AG09309 (cell line): ENCODE measurements at regions not wholly inside any gene's neighbourhood (a gene's known extent, or its start where the extent isn't known, plus 50 kb on each side); places are given as distances from the start of the nearest gene placed in this dataset.
"Not testable (repeated sequence)": the region's sequence is repeated elsewhere in the genome, so short reads cannot be mapped to it uniquely, and the experiment has no call there.

ENCODE experiments used
- DNase-seq: peaks from one replicate; pipeline ENCODE4 v3.0.0-alpha.2; 2010; ENCODE audit warnings: low read depth
- H3K4me3 ChIP-seq: 2 replicates; pipeline ENCODE4 v1.5.1; 2011; ENCODE audit warnings: mild to moderate bottlenecking, low read depth, low read length, moderate library complexity; ENCODE audit not compliant: control insufficient read depth
- TF ChIP-seq, protein P1 (sequence below): IDR thresholded peaks from 2 replicates; pipeline ENCODE4 v1.5.1; 2011; ENCODE audit warnings: mild to moderate bottlenecking, low read depth, low read length, inconsistent platforms; ENCODE audit not compliant: insufficient read depth, control insufficient read depth; ENCODE audit errors: missing control alignments

DNA sequence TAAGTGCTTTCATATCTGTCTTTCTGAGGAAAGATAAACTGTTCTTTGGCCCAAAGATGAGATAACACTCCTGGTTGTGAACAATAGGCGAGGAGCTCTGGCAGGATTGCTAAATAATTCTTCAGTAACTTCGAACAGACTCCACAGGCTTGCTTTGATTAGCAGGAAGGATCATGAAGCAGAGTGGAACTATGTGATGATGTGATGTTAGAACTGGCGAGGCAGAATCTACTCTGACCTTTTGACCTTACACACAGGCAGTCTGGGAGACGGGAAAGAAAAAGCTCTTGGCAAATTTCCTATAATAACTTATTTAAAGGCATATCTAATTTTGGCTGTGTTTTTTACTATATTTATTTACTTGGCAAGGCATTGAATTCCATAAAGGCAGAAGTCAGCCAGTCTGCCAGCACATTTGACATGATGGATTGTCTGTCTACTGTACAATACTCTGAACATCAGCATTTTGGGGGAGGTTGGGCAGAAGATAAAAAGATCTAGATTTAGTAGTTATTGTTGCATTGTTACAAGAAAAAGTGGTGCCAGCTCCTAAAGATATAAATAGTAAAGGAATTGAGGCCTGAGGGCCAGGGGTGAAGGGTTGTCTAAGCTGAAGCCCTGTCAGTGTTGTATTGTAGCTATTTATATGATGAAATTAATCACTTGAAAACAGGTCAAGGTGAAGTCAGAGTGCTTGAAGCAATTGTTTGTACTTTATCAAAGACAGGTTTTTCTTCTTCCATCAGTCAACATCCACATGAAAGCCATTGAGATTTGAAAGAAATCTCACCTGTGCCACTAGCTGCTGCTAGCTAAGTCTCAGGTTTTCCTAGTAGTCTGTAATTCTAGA, 708.8 kb downstream of the LTN1 start:
- H3K4me3 ChIP-seq = no peak overlapping the region
- TF ChIP-seq, protein P1, sequence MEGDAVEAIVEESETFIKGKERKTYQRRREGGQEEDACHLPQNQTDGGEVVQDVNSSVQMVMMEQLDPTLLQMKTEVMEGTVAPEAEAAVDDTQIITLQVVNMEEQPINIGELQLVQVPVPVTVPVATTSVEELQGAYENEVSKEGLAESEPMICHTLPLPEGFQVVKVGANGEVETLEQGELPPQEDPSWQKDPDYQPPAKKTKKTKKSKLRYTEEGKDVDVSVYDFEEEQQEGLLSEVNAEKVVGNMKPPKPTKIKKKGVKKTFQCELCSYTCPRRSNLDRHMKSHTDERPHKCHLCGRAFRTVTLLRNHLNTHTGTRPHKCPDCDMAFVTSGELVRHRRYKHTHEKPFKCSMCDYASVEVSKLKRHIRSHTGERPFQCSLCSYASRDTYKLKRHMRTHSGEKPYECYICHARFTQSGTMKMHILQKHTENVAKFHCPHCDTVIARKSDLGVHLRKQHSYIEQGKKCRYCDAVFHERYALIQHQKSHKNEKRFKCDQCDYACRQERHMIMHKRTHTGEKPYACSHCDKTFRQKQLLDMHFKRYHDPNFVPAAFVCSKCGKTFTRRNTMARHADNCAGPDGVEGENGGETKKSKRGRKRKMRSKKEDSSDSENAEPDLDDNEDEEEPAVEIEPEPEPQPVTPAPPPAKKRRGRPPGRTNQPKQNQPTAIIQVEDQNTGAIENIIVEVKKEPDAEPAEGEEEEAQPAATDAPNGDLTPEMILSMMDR = no peak
- DNase-seq = peak; percentile 93

DNA sequence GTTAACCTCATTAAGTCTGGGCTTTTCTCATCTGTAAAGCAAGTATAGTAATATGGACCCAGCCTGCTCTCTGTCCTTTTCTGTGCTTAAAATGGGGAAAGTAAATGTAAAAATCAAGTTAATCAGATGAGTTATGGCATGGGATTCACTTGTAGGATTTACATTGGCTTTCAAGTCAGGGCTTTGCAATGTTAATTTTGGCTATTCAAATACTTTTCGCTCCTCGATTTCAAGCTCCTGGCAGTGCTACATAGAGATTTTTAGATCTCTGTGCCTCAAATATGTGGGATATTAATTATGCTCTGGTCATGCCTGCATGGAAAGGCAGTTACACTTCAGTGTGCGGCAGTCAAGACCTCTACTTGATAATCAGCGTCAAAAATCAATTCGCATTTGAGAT, 709.8 kb downstream of the LTN1 start:
- TF ChIP-seq, protein P1 = no peak

DNA sequence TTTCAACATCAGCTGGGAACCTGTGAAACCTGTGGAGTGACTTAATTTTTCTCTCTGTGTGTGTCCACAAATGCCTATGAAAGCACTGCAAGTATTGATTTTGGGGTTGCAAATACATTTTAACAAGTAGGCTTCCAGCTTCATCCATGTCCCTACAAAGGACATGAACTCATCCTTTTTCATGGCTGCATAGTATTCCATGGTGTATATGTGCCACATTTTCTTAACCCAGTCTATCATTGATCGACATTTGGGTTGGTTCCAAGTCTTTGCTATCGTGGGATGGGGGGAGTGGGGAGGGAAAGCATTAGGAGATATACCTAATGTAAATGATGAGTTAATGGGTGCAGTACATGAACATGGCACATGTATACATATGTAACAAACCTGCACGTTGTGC, 711.3 kb downstream of the LTN1 start:
- DNase-seq, H3K4me3 ChIP-seq: not testable (repeated sequence)

More for the DNA sequence above, 709.8 kb downstream of the LTN1 start:
- DNase-seq = no peak
- H3K4me3 ChIP-seq = no peak overlapping the region

DNA sequence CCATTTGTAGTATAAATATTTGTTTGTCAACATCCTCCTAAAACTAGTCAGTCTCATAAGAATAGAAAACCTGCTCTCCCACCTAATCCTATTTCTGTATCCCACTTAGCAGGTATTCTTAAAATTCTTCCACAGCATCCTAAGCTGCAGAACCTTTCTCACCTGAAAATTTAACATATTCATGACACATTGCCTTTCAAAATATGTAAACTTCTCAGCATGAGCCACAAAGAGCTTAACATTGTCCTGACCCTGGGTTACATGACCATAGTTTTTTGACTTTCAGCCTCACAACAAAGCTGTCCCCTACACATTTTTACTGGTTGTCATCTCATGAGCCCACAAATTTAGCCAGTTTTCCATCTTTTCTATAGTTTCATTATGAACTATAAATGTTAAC, 712.1 kb downstream of the LTN1 start:
- no peak overlapping the region for H3K4me3 ChIP-seq
- TF ChIP-seq, protein P1 = no peak
- DNase-seq = no peak

DNA sequence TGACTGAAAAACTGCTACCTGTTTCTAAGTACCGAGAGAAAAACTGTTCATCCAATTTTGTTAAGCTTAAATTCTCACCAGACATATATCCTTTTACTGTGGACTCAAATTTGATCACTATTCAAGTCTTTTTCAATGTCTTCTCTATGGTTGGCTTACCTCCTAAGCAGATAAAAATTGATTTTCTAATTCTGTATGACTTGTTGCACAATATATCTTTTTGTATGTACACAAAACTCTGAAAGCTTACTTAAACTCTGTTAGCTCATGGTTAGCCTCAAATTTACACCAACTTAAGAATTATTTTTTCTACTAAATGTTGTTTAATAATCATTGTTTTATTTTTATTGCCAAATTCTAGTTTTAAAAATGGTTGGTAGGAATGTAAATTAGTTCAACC, 715.4 kb downstream of the LTN1 start:
- no peak for DNase-seq
- TF ChIP-seq, protein P1 = no peak
- H3K4me3 ChIP-seq = no peak overlapping the region

DNA sequence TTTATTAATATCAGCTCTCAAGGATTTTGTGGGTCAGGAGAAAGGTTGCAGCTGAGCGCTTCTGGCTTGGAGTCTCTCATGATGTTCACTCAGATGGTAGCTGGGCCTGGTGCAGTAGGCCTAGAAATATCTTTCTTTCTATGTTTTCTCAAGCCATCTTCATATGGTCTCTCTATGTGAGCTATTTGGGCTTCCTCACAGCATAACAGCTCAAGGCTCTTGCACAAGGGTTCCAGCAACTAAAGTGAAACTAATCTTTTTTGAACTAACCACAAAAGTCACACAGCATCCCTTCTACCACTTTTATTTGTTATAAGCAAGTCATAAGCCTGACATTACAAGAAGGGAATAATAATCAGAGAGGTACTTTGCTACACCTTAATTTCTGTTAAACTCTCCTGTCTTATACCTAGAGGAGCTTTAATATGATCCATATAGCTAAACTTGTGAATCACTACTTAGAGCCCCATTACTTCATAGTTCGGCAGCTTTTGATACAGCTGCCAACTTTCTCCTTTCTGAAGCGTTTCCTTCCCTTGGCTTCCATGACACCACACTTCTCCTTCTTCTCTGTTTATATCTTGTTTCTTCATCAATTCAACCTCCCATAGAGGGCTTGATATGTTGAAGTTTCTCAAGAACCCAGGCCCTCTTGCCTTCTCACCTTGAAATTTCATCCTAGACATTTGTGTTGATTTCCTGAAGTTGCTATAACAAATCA, 720.2 kb downstream of the LTN1 start:
- DNase-seq = peak; percentile 17
- no peak overlapping the region for H3K4me3 ChIP-seq
- TF ChIP-seq, protein P1 = no peak

DNA sequence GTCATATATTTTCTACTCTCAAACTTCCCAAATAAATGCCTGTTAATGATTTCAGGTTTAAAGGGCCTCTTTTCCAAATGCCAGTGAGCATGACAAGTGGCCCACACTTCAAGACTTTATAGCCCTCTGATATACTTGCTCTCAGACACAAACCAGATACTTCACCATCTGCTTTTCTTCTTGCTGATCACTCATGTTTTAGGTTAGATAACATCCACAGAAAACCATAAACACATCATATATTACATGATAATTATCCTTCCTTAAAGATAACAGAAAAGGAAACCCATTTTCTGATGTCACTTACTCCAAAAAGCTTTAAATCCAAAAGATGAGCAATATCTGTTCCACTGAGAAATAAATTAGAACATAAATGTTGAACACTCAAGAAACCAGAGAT, 723.5 kb downstream of the LTN1 start:
- no peak for DNase-seq
- H3K4me3 ChIP-seq = no peak overlapping the region
- TF ChIP-seq, protein P1 = no peak
